Natural killer cell (primary cell): ENCODE measurements at regions not wholly inside any gene's neighbourhood (a gene's known extent, or its start where the extent isn't known, plus 50 kb on each side); places are given as distances from the start of the nearest gene placed in this dataset.

ENCODE experiments used
- ATAC-seq, 3 donors: fragments of 150-1000 bp in 2 of 3; fragments of 200-7000 bp in 1 of 3; cut with Tn5 transposase; 1 replicate in 1 of 3; 2 replicates in 2 of 3; pipeline ENCODE4 v1.10.0; 2021; ENCODE audit warnings: mild to moderate bottlenecking in 2 of 3, moderate library complexity in 2 of 3
- DNase-seq, 2 donors: peaks; one replicate each; pipeline versions ENCODE4 v3.0.0 to v3.0.0-alpha.2; 2013 to 2021; ENCODE audit warnings: mixed read lengths in 1 of 2
- H3K27ac ChIP-seq: one replicate; pipeline ENCODE4 v1.5.1; 2013; ENCODE audit warnings: mild to moderate bottlenecking, low read length
- H3K27me3 ChIP-seq: one replicate; pipeline ENCODE4 v1.6.1; 2013; ENCODE audit warnings: low read length; ENCODE audit not compliant: control insufficient read depth, insufficient read depth
- H3K36me3 ChIP-seq: one replicate; pipeline ENCODE4 v1.6.1; 2013; ENCODE audit warnings: low read length; ENCODE audit not compliant: control insufficient read depth, insufficient read depth
- H3K4me1 ChIP-seq: one replicate; pipeline ENCODE4 v1.6.1; 2013; ENCODE audit warnings: low read length; ENCODE audit not compliant: control insufficient read depth, insufficient read depth
- H3K4me3 ChIP-seq: one replicate; pipeline ENCODE4 v1.5.1; 2013; ENCODE audit warnings: low read length
- H3K9me3 ChIP-seq: one replicate; pipeline ENCODE4 v1.6.1; 2013; ENCODE audit warnings: low read length; ENCODE audit not compliant: control insufficient read depth, insufficient read depth
- H3K27ac Mint-ChIP-seq, 2 donors: one replicate each; pipeline ENCODE4 v1.8.0; 2022; ENCODE audit warnings: mild to moderate bottlenecking in 2 of 2, mixed read lengths in 2 of 2, moderate library complexity in 1 of 2
- H3K27me3 Mint-ChIP-seq, 2 donors: one replicate each; pipeline ENCODE4 v1.8.0; 2022; ENCODE audit warnings: low read depth in 2 of 2, mixed read lengths in 2 of 2
- H3K36me3 Mint-ChIP-seq: one replicate; pipeline ENCODE4 v1.8.0; 2022; ENCODE audit warnings: mixed read lengths
- H3K4me1 Mint-ChIP-seq, 2 donors: one replicate each; pipeline ENCODE4 v1.8.0; 2022; ENCODE audit warnings: mixed read lengths in 2 of 2
- H3K4me3 Mint-ChIP-seq: one replicate; pipeline ENCODE4 v1.8.0; 2022; ENCODE audit warnings: mild to moderate bottlenecking, moderate library complexity, mixed read lengths
- H3K9me3 Mint-ChIP-seq, 2 donors: one replicate each; pipeline ENCODE4 v1.8.0; 2022; ENCODE audit warnings: mixed read lengths in 2 of 2
- WGBS: methylation state at CpG from one replicate; pipeline ENCODE4 v1.1.7; 2013; ENCODE audit warnings: missing lambda C conversion rate; ENCODE audit not compliant: insufficient coverage; 5-methylcytosine and 5-hydroxymethylcytosine counted together
- intact Hi-C: fragments of 100-400 bp; cut with micrococcal nuclease; formaldehyde crosslinking; loops from one replicate; pipeline ENCODE4 v1.14.2; 2022
- TF ChIP-seq, protein P1 (sequence below): fragments of 200-600 bp; IDR thresholded peaks from one replicate; pipeline ENCODE4 v1.8.0; 2022; ENCODE audit warnings: antibody characterized with exemption

- H3K27ac Mint-ChIP-seq: no peak overlapping the region
- no peak overlapping the region for H3K4me3 ChIP-seq
- no peaks in the 10 kb centered on the region for H3K27me3 Mint-ChIP-seq
- H3K9me3 ChIP-seq: no peaks in the 10 kb centered on the region
- TF ChIP-seq, protein P1, sequence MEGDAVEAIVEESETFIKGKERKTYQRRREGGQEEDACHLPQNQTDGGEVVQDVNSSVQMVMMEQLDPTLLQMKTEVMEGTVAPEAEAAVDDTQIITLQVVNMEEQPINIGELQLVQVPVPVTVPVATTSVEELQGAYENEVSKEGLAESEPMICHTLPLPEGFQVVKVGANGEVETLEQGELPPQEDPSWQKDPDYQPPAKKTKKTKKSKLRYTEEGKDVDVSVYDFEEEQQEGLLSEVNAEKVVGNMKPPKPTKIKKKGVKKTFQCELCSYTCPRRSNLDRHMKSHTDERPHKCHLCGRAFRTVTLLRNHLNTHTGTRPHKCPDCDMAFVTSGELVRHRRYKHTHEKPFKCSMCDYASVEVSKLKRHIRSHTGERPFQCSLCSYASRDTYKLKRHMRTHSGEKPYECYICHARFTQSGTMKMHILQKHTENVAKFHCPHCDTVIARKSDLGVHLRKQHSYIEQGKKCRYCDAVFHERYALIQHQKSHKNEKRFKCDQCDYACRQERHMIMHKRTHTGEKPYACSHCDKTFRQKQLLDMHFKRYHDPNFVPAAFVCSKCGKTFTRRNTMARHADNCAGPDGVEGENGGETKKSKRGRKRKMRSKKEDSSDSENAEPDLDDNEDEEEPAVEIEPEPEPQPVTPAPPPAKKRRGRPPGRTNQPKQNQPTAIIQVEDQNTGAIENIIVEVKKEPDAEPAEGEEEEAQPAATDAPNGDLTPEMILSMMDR: no peak
- DNase-seq (no peak), ATAC-seq (no peak)
- no peak overlapping the region for H3K27ac ChIP-seq
- no peaks in the 10 kb centered on the region for H3K4me1 Mint-ChIP-seq
- no peaks in the 10 kb centered on the region for H3K36me3 Mint-ChIP-seq
- peaks cover 0 to 3% of the 10 kb centered on the region in 2 donors for H3K9me3 Mint-ChIP-seq
- no peaks in the 10 kb centered on the region for H3K4me1 ChIP-seq
- intact Hi-C loops: no loop called here
- WGBS: 72% methylated on average over 4 of the region's 4 CpGs
- no peak overlapping the region for H3K4me3 Mint-ChIP-seq
- H3K36me3 ChIP-seq: no peaks in the 10 kb centered on the region
- no peaks in the 10 kb centered on the region for H3K27me3 ChIP-seq
These were observed 409.8 kb downstream of the GPD2 start for GRCh38 chr2:156845806-156846558.

GRCh38 chr2:156852210-156852609, 405.3 kb upstream of the GALNT5 start:
- Histone ChIP-seq H3K4me1 (no peaks in the 10 kb centered on the region), H3K36me3 (no peaks in the 10 kb centered on the region), H3K27me3 (no peaks in the 10 kb centered on the region), H3K27ac (no peak overlapping the region), H3K9me3 (no peaks in the 10 kb centered on the region), H3K4me3 (no peak overlapping the region)
- ATAC-seq: no peak
- 79% methylated on average over 4 of the region's 4 CpGs for WGBS
- DNase-seq: no peak
- Mint-ChIP-seq H3K9me3 (peaks cover 0 to 2% of the 10 kb centered on the region in 2 donors), H3K4me1 (no peaks in the 10 kb centered on the region), H3K4me3 (no peak overlapping the region), H3K27ac (no peak overlapping the region), H3K27me3 (no peaks in the 10 kb centered on the region), H3K36me3 (no peaks in the 10 kb centered on the region)
- TF ChIP-seq, protein P1: no peak
- intact Hi-C loops: no loop called here

DNA sequence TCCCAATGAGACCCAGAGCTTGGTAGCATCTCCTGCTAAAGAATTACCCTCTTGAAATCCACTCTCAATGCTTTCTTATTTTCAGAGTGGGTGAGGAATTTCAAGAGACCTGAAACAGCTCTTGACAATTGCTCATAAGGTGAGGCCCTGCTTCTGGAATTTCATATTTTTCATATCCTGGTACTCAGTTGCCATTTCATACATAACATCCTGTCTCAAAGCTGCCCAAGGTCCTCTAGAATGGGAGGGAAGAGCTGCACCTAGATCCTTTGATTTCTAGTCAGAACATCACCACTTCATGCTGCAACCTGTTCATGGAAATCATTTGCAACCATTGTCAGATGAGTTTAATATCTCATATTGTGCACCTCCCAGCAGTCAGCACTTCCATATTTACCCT, 404.8 kb upstream of the GALNT5 start:
- TF ChIP-seq, protein P1: no peak
- Mint-ChIP-seq H3K4me1 (no peaks in the 10 kb centered on the region), H3K27me3 (no peaks in the 10 kb centered on the region), H3K9me3 (peaks cover 0 to 2% of the 10 kb centered on the region in 2 donors), H3K4me3 (no peak overlapping the region), H3K27ac (no peak overlapping the region), H3K36me3 (no peaks in the 10 kb centered on the region)
- DNase-seq (no peak), ATAC-seq (no peak)
- no peaks in the 10 kb centered on the region for H3K36me3 ChIP-seq
- no peaks in the 10 kb centered on the region for H3K27me3 ChIP-seq
- H3K4me1 ChIP-seq: no peaks in the 10 kb centered on the region
- no peaks in the 10 kb centered on the region for H3K9me3 ChIP-seq
- intact Hi-C loops: no loop called here
- no peak overlapping the region for H3K4me3 ChIP-seq
- H3K27ac ChIP-seq: no peak overlapping the region

GRCh38 chr2:156864325-156864724, 393.2 kb upstream of the GALNT5 start:
- TF ChIP-seq, protein P1: no peak
- Mint-ChIP-seq H3K27ac (no peak overlapping the region), H3K27me3 (no peaks in the 10 kb centered on the region), H3K4me1 (no peaks in the 10 kb centered on the region), H3K9me3 (no peaks in the 10 kb centered on the region), H3K4me3 (no peak overlapping the region), H3K36me3 (no peaks in the 10 kb centered on the region)
- no peak overlapping the region for H3K27ac ChIP-seq
- H3K36me3 ChIP-seq: no peaks in the 10 kb centered on the region
- WGBS: 78% methylated on average over 2 of the region's 2 CpGs
- H3K9me3 ChIP-seq: no peaks in the 10 kb centered on the region
- intact Hi-C loops: no loop called here
- no peaks in the 10 kb centered on the region for H3K27me3 ChIP-seq
- ATAC-seq (no peak), DNase-seq (no peak)
- H3K4me3 ChIP-seq: no peak overlapping the region
- no peaks in the 10 kb centered on the region for H3K4me1 ChIP-seq
